SJCRH30 (cell line): ENCODE measurements at regions not wholly inside any gene's neighbourhood (a gene's known extent, or its start where the extent isn't known, plus 50 kb on each side); places are given as distances from the start of the nearest gene placed in this dataset.

Source experiments
- DNase-seq, 2 experiments: peaks; one replicate each; pipeline ENCODE4 v3.0.0-alpha.2; 2015 to 2020
- H3K27ac ChIP-seq: fragments of 250-450 bp; sonication (Bioruptor Pico); 2 replicates; pipeline ENCODE4 v1.5.1; 2020; ENCODE audit warnings: mild to moderate bottlenecking, moderate library complexity
- H3K27me3 ChIP-seq: fragments of 250-450 bp; sonication (Bioruptor Pico); 2 replicates; pipeline ENCODE4 v1.5.1; 2020; ENCODE audit warnings: mild to moderate bottlenecking, moderate library complexity
- H3K36me3 ChIP-seq: fragments of 250-450 bp; sonication (Bioruptor Pico); 2 replicates; pipeline ENCODE4 v1.5.1; 2020; ENCODE audit warnings: mild to moderate bottlenecking, moderate library complexity
- H3K4me1 ChIP-seq: fragments of 250-450 bp; sonication (Bioruptor Pico); 2 replicates; pipeline ENCODE4 v1.5.1; 2020; ENCODE audit warnings: mild to moderate bottlenecking, moderate library complexity
- H3K4me3 ChIP-seq: fragments of 250-450 bp; sonication (Bioruptor Pico); 2 replicates; pipeline ENCODE4 v1.5.1; 2020; ENCODE audit warnings: mild to moderate bottlenecking, moderate library complexity
- H3K9me3 ChIP-seq: fragments of 250-450 bp; sonication (Bioruptor Pico); replicated peaks from 2 replicates; pipeline ENCODE4 v1.5.1; 2020; ENCODE audit warnings: mild to moderate bottlenecking, moderate library complexity

GRCh38 chr9:13904746-13905145 is 409.2 kb downstream of the NFIB start:
- H3K36me3 ChIP-seq: no peaks in the 10 kb centered on the region
- H3K27ac ChIP-seq: no peak overlapping the region
- no peaks in the 10 kb centered on the region for H3K27me3 ChIP-seq
- DNase-seq: no peak
- no peaks in the 10 kb centered on the region for H3K4me1 ChIP-seq
- H3K4me3 ChIP-seq: no peak overlapping the region
- H3K9me3 ChIP-seq: peaks cover 17% of the 10 kb centered on the region

- Histone ChIP-seq H3K27me3 (no peaks in the 10 kb centered on the region), H3K9me3 (peaks cover 17% of the 10 kb centered on the region), H3K4me3 (no peak overlapping the region), H3K27ac (no peak overlapping the region), H3K4me1 (no peaks in the 10 kb centered on the region), H3K36me3 (no peaks in the 10 kb centered on the region)
- DNase-seq: no peak
Observed at GRCh38 chr9:13904311-13904710, 409.6 kb downstream of the NFIB start.

- Histone ChIP-seq H3K27ac (no peak overlapping the region), H3K4me1 (peaks cover 9% of the 10 kb centered on the region), H3K27me3 (no peaks in the 10 kb centered on the region), H3K9me3 (peaks cover 13% of the 10 kb centered on the region), H3K4me3 (no peak overlapping the region), H3K36me3 (no peaks in the 10 kb centered on the region)
- no peak for DNase-seq
Observed at GRCh38 chr9:13902286-13903066, 411.5 kb downstream of the NFIB start.

- no peak overlapping the region for H3K27ac ChIP-seq
- no peaks in the 10 kb centered on the region for H3K27me3 ChIP-seq
- peaks cover 22% of the 10 kb centered on the region for H3K4me1 ChIP-seq
- no peak overlapping the region for H3K4me3 ChIP-seq
- no peak for DNase-seq
- H3K36me3 ChIP-seq: no peaks in the 10 kb centered on the region
- H3K9me3 ChIP-seq: peaks cover under 1% of the 10 kb centered on the region; the same call in 1 of the 2 replicates
Observed at GRCh38 chr9:13901176-13901575, 412.8 kb downstream of the NFIB start.

- no peak for DNase-seq
- H3K4me3 ChIP-seq: no peak overlapping the region
- no peak overlapping the region for H3K27ac ChIP-seq
- H3K4me1 ChIP-seq: peaks cover 29% of the 10 kb centered on the region
- H3K27me3 ChIP-seq: no peaks in the 10 kb centered on the region
- no peaks in the 10 kb centered on the region for H3K36me3 ChIP-seq
- no peaks in the 10 kb centered on the region for H3K9me3 ChIP-seq
Observed at GRCh38 chr9:13900449-13900848, 413.5 kb downstream of the NFIB start.

- H3K27ac ChIP-seq: no peak overlapping the region
- H3K27me3 ChIP-seq: no peaks in the 10 kb centered on the region
- no peaks in the 10 kb centered on the region for H3K36me3 ChIP-seq
- H3K9me3 ChIP-seq: no peaks in the 10 kb centered on the region
- DNase-seq: no peak
- no peak overlapping the region for H3K4me3 ChIP-seq
- peaks cover 32% of the 10 kb centered on the region for H3K4me1 ChIP-seq
Observed at GRCh38 chr9:13899924-13900323, 414.0 kb downstream of the NFIB start.

- no peak overlapping the region for H3K27ac ChIP-seq
- DNase-seq: peak; percentile 44 to 47
- peaks cover 32% of the 10 kb centered on the region for H3K4me1 ChIP-seq
- no peak overlapping the region for H3K4me3 ChIP-seq
- H3K27me3 ChIP-seq: no peaks in the 10 kb centered on the region
- no peaks in the 10 kb centered on the region for H3K9me3 ChIP-seq
- no peaks in the 10 kb centered on the region for H3K36me3 ChIP-seq
Observed at GRCh38 chr9:13898957-13899356, 415.0 kb downstream of the NFIB start.

- H3K9me3 ChIP-seq: no peaks in the 10 kb centered on the region
- peak; percentile 32 to 51 for DNase-seq
- H3K27ac ChIP-seq: peak overlapping the region; percentile 54
- no peaks in the 10 kb centered on the region for H3K27me3 ChIP-seq
- H3K4me1 ChIP-seq: peaks cover 32% of the 10 kb centered on the region
- no peak overlapping the region for H3K4me3 ChIP-seq
- H3K36me3 ChIP-seq: no peaks in the 10 kb centered on the region
Observed at GRCh38 chr9:13896922-13897835, 416.8 kb downstream of the NFIB start.

- Histone ChIP-seq H3K4me3 (no peak overlapping the region), H3K9me3 (no peaks in the 10 kb centered on the region), H3K36me3 (no peaks in the 10 kb centered on the region), H3K4me1 (peaks cover 32% of the 10 kb centered on the region), H3K27ac (no peak overlapping the region; the same call in 1 of the 2 replicates), H3K27me3 (no peaks in the 10 kb centered on the region)
- DNase-seq: no peak
Observed at GRCh38 chr9:13896047-13896446, 417.9 kb downstream of the NFIB start.

GRCh38 chr9:13885258-13885657 is 428.7 kb downstream of the NFIB start:
- no peak overlapping the region for H3K4me3 ChIP-seq
- DNase-seq: no peak
- H3K9me3 ChIP-seq: peaks cover 6% of the 10 kb centered on the region; the same call in 1 of the 2 replicates
- H3K36me3 ChIP-seq: no peaks in the 10 kb centered on the region
- H3K27ac ChIP-seq: no peak overlapping the region
- H3K27me3 ChIP-seq: no peaks in the 10 kb centered on the region
- H3K4me1 ChIP-seq: no peaks in the 10 kb centered on the region

- Histone ChIP-seq H3K4me3 (no peak overlapping the region), H3K36me3 (no peaks in the 10 kb centered on the region), H3K9me3 (no peaks in the 10 kb centered on the region; the same call in 1 of the 2 replicates), H3K4me1 (no peaks in the 10 kb centered on the region), H3K27ac (no peak overlapping the region), H3K27me3 (no peaks in the 10 kb centered on the region)
- no peak for DNase-seq
Observed at GRCh38 chr9:13879981-13880380, 434.0 kb downstream of the NFIB start.

- Histone ChIP-seq H3K4me3 (no peak overlapping the region), H3K4me1 (no peaks in the 10 kb centered on the region), H3K36me3 (no peaks in the 10 kb centered on the region), H3K27ac (no peak overlapping the region), H3K9me3 (no peaks in the 10 kb centered on the region; the same call in 1 of the 2 replicates), H3K27me3 (no peaks in the 10 kb centered on the region)
- no peak for DNase-seq
Observed at GRCh38 chr9:13879011-13879410, 434.9 kb downstream of the NFIB start.

GRCh38 chr9:13878241-13878711 is 435.7 kb downstream of the NFIB start:
- Histone ChIP-seq H3K27ac (no peak overlapping the region), H3K4me1 (no peaks in the 10 kb centered on the region), H3K36me3 (no peaks in the 10 kb centered on the region), H3K9me3 (no peaks in the 10 kb centered on the region; the same call in 1 of the 2 replicates), H3K4me3 (no peak overlapping the region), H3K27me3 (no peaks in the 10 kb centered on the region)
- DNase-seq: no peak

GRCh38 chr9:13876741-13877140 is 437.2 kb downstream of the NFIB start:
- Histone ChIP-seq H3K36me3 (no peaks in the 10 kb centered on the region), H3K9me3 (no peaks in the 10 kb centered on the region), H3K27ac (no peak overlapping the region), H3K4me3 (no peak overlapping the region), H3K27me3 (no peaks in the 10 kb centered on the region), H3K4me1 (no peaks in the 10 kb centered on the region)
- DNase-seq: no peak

- Histone ChIP-seq H3K9me3 (no peaks in the 10 kb centered on the region), H3K36me3 (no peaks in the 10 kb centered on the region), H3K27me3 (no peaks in the 10 kb centered on the region), H3K27ac (no peak overlapping the region), H3K4me1 (no peaks in the 10 kb centered on the region), H3K4me3 (no peak overlapping the region)
- no peak for DNase-seq
Observed at GRCh38 chr9:13873203-13873602, 440.7 kb downstream of the NFIB start.
